Activated naive CD4-positive, alpha-beta T cell treated with anti-CD3 and anti-CD28 coated beads, Interleukin-2, amount 10 ng/mL, durations not matched to agents 7 days and 5 days (primary cell): ENCODE measurements at regions not wholly inside any gene's neighbourhood (a gene's known extent, or its start where the extent isn't known, plus 50 kb on each side); places are given as distances from the start of the nearest gene placed in this dataset.
"Not testable (repeated sequence)": the region's sequence is repeated elsewhere in the genome, so short reads cannot be mapped to it uniquely, and the experiment has no call there.

Experiments
- CTCF ChIA-PET: fragments of 350-600 bp; sonication (Branson Sonifier 250); formaldehyde crosslinking; loops from one replicate; lab custom pipeline; 2021; ENCODE audit warnings: antibody characterized with exemption; lab: Charles Lee
- DNase-seq: peaks from one replicate; pipeline ENCODE4 v3.0.0-alpha.2; 2020
- H3K27ac Mint-ChIP-seq: one replicate; pipeline ENCODE4 v1.8.0; 2021; ENCODE audit warnings: mild to moderate bottlenecking, moderate library complexity, mixed read lengths
- H3K27me3 Mint-ChIP-seq: one replicate; pipeline ENCODE4 v1.8.0; 2021; ENCODE audit warnings: mild to moderate bottlenecking, mixed read lengths
- H3K36me3 Mint-ChIP-seq: one replicate; pipeline ENCODE4 v1.8.0; 2021; ENCODE audit warnings: mixed read lengths
- H3K4me1 Mint-ChIP-seq: one replicate; pipeline ENCODE4 v1.8.0; 2021; ENCODE audit warnings: mixed read lengths
- H3K4me3 Mint-ChIP-seq: one replicate; pipeline ENCODE4 v1.8.0; 2021; ENCODE audit warnings: mild to moderate bottlenecking, moderate library complexity, mixed read lengths
- H3K9me3 Mint-ChIP-seq: one replicate; pipeline ENCODE4 v1.8.0; 2021; ENCODE audit warnings: mixed read lengths

GRCh38 chr9:19641046-19641445 is 147.8 kb downstream of the SLC24A2 start:
- no peak for DNase-seq
- H3K4me3 Mint-ChIP-seq, result no peak overlapping the region
- no peaks in the 10 kb centered on the region for H3K9me3 Mint-ChIP-seq
- no peaks in the 10 kb centered on the region for H3K4me1 Mint-ChIP-seq
- H3K36me3 Mint-ChIP-seq, result no peaks in the 10 kb centered on the region
- H3K27ac Mint-ChIP-seq, result no peak overlapping the region
- peaks cover 10% of the 10 kb centered on the region for H3K27me3 Mint-ChIP-seq
- CTCF ChIA-PET, result interaction anchor here (0.9 kb wide), 1 partner anchor 11 kb away, joined by 3 read pairs; no protein-coding TSS in a partner anchor

- Mint-ChIP-seq H3K36me3 (no peaks in the 10 kb centered on the region), H3K27me3 (peaks cover 10% of the 10 kb centered on the region), H3K4me3 (no peak overlapping the region), H3K9me3 (no peaks in the 10 kb centered on the region), H3K4me1 (no peaks in the 10 kb centered on the region), H3K27ac (no peak overlapping the region)
- DNase-seq, result no peak
- CTCF ChIA-PET, result no interaction called here
Observed at GRCh38 chr9:19640014-19640413, 148.8 kb downstream of the SLC24A2 start.

GRCh38 chr9:19637084-19637483 is 151.8 kb downstream of the SLC24A2 start:
- H3K27me3 Mint-ChIP-seq, result peaks cover 10% of the 10 kb centered on the region
- DNase-seq, result no peak
- H3K4me3 Mint-ChIP-seq, result no peak overlapping the region
- no peaks in the 10 kb centered on the region for H3K9me3 Mint-ChIP-seq
- H3K27ac Mint-ChIP-seq, result no peak overlapping the region
- H3K36me3 Mint-ChIP-seq, result no peaks in the 10 kb centered on the region
- CTCF ChIA-PET, result no interaction called here
- no peaks in the 10 kb centered on the region for H3K4me1 Mint-ChIP-seq

GRCh38 chr9:19634881-19635280 is 154.0 kb downstream of the SLC24A2 start:
- Mint-ChIP-seq H3K36me3 (no peaks in the 10 kb centered on the region), H3K4me3 (no peak overlapping the region), H3K9me3 (no peaks in the 10 kb centered on the region), H3K27me3 (peaks cover 10% of the 10 kb centered on the region), H3K4me1 (no peaks in the 10 kb centered on the region), H3K27ac (no peak overlapping the region)
- DNase-seq, result no peak
- CTCF ChIA-PET, result no interaction called here

- H3K27me3 Mint-ChIP-seq, result peaks cover 10% of the 10 kb centered on the region
- H3K9me3 Mint-ChIP-seq, result no peaks in the 10 kb centered on the region
- H3K36me3 Mint-ChIP-seq, result no peaks in the 10 kb centered on the region
- CTCF ChIA-PET, result no interaction called here
- H3K27ac Mint-ChIP-seq, result no peak overlapping the region
- H3K4me1 Mint-ChIP-seq, result no peaks in the 10 kb centered on the region
- no peak overlapping the region for H3K4me3 Mint-ChIP-seq
- DNase-seq, result no peak
Observed at GRCh38 chr9:19631181-19631580, 157.7 kb downstream of the SLC24A2 start.

GRCh38 chr9:19630760-19631159 is 158.1 kb downstream of the SLC24A2 start:
- Mint-ChIP-seq H3K4me1 (no peaks in the 10 kb centered on the region), H3K27me3 (peaks cover 9% of the 10 kb centered on the region), H3K27ac (no peak overlapping the region), H3K4me3 (no peak overlapping the region), H3K9me3 (no peaks in the 10 kb centered on the region), H3K36me3 (no peaks in the 10 kb centered on the region)
- DNase-seq, result no peak
- CTCF ChIA-PET, result no interaction called here

- peaks cover 12% of the 10 kb centered on the region for H3K27me3 Mint-ChIP-seq
- H3K27ac Mint-ChIP-seq, result no peak overlapping the region
- DNase-seq, result no peak
- H3K36me3 Mint-ChIP-seq, result no peaks in the 10 kb centered on the region
- H3K4me1 Mint-ChIP-seq, result no peaks in the 10 kb centered on the region
- H3K4me3 Mint-ChIP-seq, result no peak overlapping the region
- CTCF ChIA-PET, result interaction anchor here (0.8 kb wide), 1 partner anchor 14 kb away, joined by 4 read pairs; no protein-coding TSS in a partner anchor
- no peaks in the 10 kb centered on the region for H3K9me3 Mint-ChIP-seq
Observed at GRCh38 chr9:19629488-19629887, 159.3 kb downstream of the SLC24A2 start.

- H3K36me3 Mint-ChIP-seq, H3K4me3 Mint-ChIP-seq, H3K4me1 Mint-ChIP-seq, H3K9me3 Mint-ChIP-seq, H3K27me3 Mint-ChIP-seq, CTCF ChIA-PET, DNase-seq, H3K27ac Mint-ChIP-seq: not testable (repeated sequence)
Observed at GRCh38 chr9:19625426-19625825, 163.4 kb downstream of the SLC24A2 start.

GRCh38 chr9:19624519-19624918 is 164.3 kb downstream of the SLC24A2 start:
- peaks cover 8% of the 10 kb centered on the region for H3K27me3 Mint-ChIP-seq
- H3K9me3 Mint-ChIP-seq, result no peaks in the 10 kb centered on the region
- H3K4me3 Mint-ChIP-seq, result no peak overlapping the region
- no peak overlapping the region for H3K27ac Mint-ChIP-seq
- no peaks in the 10 kb centered on the region for H3K4me1 Mint-ChIP-seq
- DNase-seq, result no peak
- H3K36me3 Mint-ChIP-seq, result no peaks in the 10 kb centered on the region
- CTCF ChIA-PET, result no interaction called here

GRCh38 chr9:19623941-19624340 is 164.9 kb downstream of the SLC24A2 start:
- no peak overlapping the region for H3K4me3 Mint-ChIP-seq
- no peak overlapping the region for H3K27ac Mint-ChIP-seq
- CTCF ChIA-PET, result no interaction called here
- no peaks in the 10 kb centered on the region for H3K9me3 Mint-ChIP-seq
- peaks cover 11% of the 10 kb centered on the region for H3K27me3 Mint-ChIP-seq
- no peaks in the 10 kb centered on the region for H3K4me1 Mint-ChIP-seq
- no peak for DNase-seq
- H3K36me3 Mint-ChIP-seq, result no peaks in the 10 kb centered on the region

GRCh38 chr9:19620326-19620725 is 168.5 kb downstream of the SLC24A2 start:
- Mint-ChIP-seq H3K4me3 (no peak overlapping the region), H3K4me1 (no peaks in the 10 kb centered on the region), H3K36me3 (no peaks in the 10 kb centered on the region), H3K27ac (no peak overlapping the region), H3K27me3 (peaks cover 12% of the 10 kb centered on the region), H3K9me3 (no peaks in the 10 kb centered on the region)
- no peak for DNase-seq
- CTCF ChIA-PET, result no interaction called here

- Mint-ChIP-seq H3K36me3 (no peaks in the 10 kb centered on the region), H3K27ac (no peak overlapping the region), H3K4me3 (no peak overlapping the region), H3K27me3 (peaks cover 12% of the 10 kb centered on the region), H3K9me3 (no peaks in the 10 kb centered on the region), H3K4me1 (no peaks in the 10 kb centered on the region)
- no peak for DNase-seq
- CTCF ChIA-PET, result no interaction called here
Observed at GRCh38 chr9:19619221-19619620, 169.6 kb downstream of the SLC24A2 start.

GRCh38 chr9:19618816-19619215 is 170.0 kb downstream of the SLC24A2 start:
- H3K9me3 Mint-ChIP-seq, result no peaks in the 10 kb centered on the region
- no peak overlapping the region for H3K4me3 Mint-ChIP-seq
- no peak overlapping the region for H3K27ac Mint-ChIP-seq
- CTCF ChIA-PET, result no interaction called here
- H3K4me1 Mint-ChIP-seq, result no peaks in the 10 kb centered on the region
- peaks cover 12% of the 10 kb centered on the region for H3K27me3 Mint-ChIP-seq
- no peaks in the 10 kb centered on the region for H3K36me3 Mint-ChIP-seq
- no peak for DNase-seq

GRCh38 chr9:19615036-19615624 is 173.7 kb downstream of the SLC24A2 start:
- Mint-ChIP-seq H3K4me1 (no peaks in the 10 kb centered on the region), H3K4me3 (no peak overlapping the region), H3K27ac (no peak overlapping the region), H3K27me3 (peaks cover 20% of the 10 kb centered on the region), H3K36me3 (no peaks in the 10 kb centered on the region), H3K9me3 (no peaks in the 10 kb centered on the region)
- CTCF ChIA-PET, result no interaction called here
- DNase-seq, result no peak

- DNase-seq, result no peak
- H3K4me3 Mint-ChIP-seq, result no peak overlapping the region
- H3K9me3 Mint-ChIP-seq, result no peaks in the 10 kb centered on the region
- H3K27me3 Mint-ChIP-seq, result peaks cover 21% of the 10 kb centered on the region
- no peak overlapping the region for H3K27ac Mint-ChIP-seq
- H3K36me3 Mint-ChIP-seq, result no peaks in the 10 kb centered on the region
- CTCF ChIA-PET, result no interaction called here
- H3K4me1 Mint-ChIP-seq, result no peaks in the 10 kb centered on the region
Observed at GRCh38 chr9:19614294-19614693, 174.5 kb downstream of the SLC24A2 start.

- DNase-seq, result no peak
- no peak overlapping the region for H3K4me3 Mint-ChIP-seq
- no peak overlapping the region for H3K27ac Mint-ChIP-seq
- no peaks in the 10 kb centered on the region for H3K9me3 Mint-ChIP-seq
- CTCF ChIA-PET, result no interaction called here
- no peaks in the 10 kb centered on the region for H3K36me3 Mint-ChIP-seq
- peaks cover 11% of the 10 kb centered on the region for H3K27me3 Mint-ChIP-seq
- no peaks in the 10 kb centered on the region for H3K4me1 Mint-ChIP-seq
Observed at GRCh38 chr9:19600538-19600937, 188.3 kb downstream of the SLC24A2 start.
